GM23248 (cell line): ENCODE measurements at regions not wholly inside any gene's neighbourhood (a gene's known extent, or its start where the extent isn't known, plus 50 kb on each side); places are given as distances from the start of the nearest gene placed in this dataset.

Experiments
- DNase-seq: peaks from one replicate; pipeline ENCODE4 v3.0.0-alpha.2; 2015
- H2AFZ ChIP-seq: fragments of 200-600 bp; sonication (generic); 2 replicates; pipeline ENCODE4 v1.6.1; 2016; ENCODE audit warnings: antibody characterized with exemption
- H3F3A ChIP-seq: fragments of 200-600 bp; sonication (generic); 2 replicates; pipeline ENCODE4 v1.6.1; 2016; ENCODE audit warnings: mild to moderate bottlenecking, antibody characterized with exemption, mixed run types; ENCODE audit not compliant: insufficient read depth
- H3K27ac ChIP-seq: fragments of 200-600 bp; sonication (generic); 2 replicates; pipeline ENCODE4 v1.5.1; 2016; ENCODE audit warnings: mild to moderate bottlenecking
- H3K27me3 ChIP-seq: fragments of 200-600 bp; sonication (generic); replicated peaks from 2 replicates; pipeline ENCODE4 v1.6.1; 2016; ENCODE audit warnings: mild to moderate bottlenecking; ENCODE audit not compliant: insufficient read depth
- H3K36me3 ChIP-seq: fragments of 200-600 bp; sonication (generic); 2 replicates; pipeline ENCODE4 v1.6.1; 2016; ENCODE audit warnings: low read depth, mild to moderate bottlenecking
- H3K4me1 ChIP-seq: fragments of 200-600 bp; sonication (generic); 2 replicates; pipeline ENCODE4 v1.6.1; 2016; ENCODE audit warnings: mild to moderate bottlenecking; ENCODE audit not compliant: insufficient read depth
- H3K4me2 ChIP-seq: fragments of 200-600 bp; sonication (generic); one replicate; pipeline ENCODE4 v1.6.1; 2016; ENCODE audit warnings: mild to moderate bottlenecking; ENCODE audit not compliant: unreplicated experiment
- H3K4me3 ChIP-seq: fragments of 200-600 bp; sonication (generic); 2 replicates; pipeline ENCODE4 v1.5.1; 2016; ENCODE audit warnings: mild to moderate bottlenecking
- H3K79me2 ChIP-seq: fragments of 200-600 bp; sonication (generic); 2 replicates; pipeline ENCODE4 v1.6.1; 2016; ENCODE audit warnings: mild to moderate bottlenecking; ENCODE audit not compliant: insufficient read depth
- H3K9ac ChIP-seq: fragments of 200-600 bp; sonication (generic); 2 replicates; pipeline ENCODE4 v1.6.1; 2016; ENCODE audit warnings: mild to moderate bottlenecking
- H3K9me2 ChIP-seq: fragments of 200-600 bp; sonication (generic); 2 replicates; pipeline ENCODE4 v1.6.1; 2016; ENCODE audit warnings: mixed run types, mild to moderate bottlenecking, moderate library complexity; ENCODE audit not compliant: insufficient read depth
- H3K9me3 ChIP-seq: fragments of 200-600 bp; sonication (generic); one replicate; pipeline ENCODE4 v1.6.1; 2017; ENCODE audit warnings: low read depth
- H4K20me1 ChIP-seq: fragments of 200-600 bp; sonication (generic); 2 replicates; pipeline ENCODE4 v1.6.0; 2016; ENCODE audit not compliant: insufficient read depth
- EZH2 ChIP-seq: fragments of 200-600 bp; sonication (generic); IDR thresholded peaks from 2 replicates; pipeline ENCODE4 v1.6.1; 2018; ENCODE audit warnings: antibody characterized with exemption, mild to moderate bottlenecking; ENCODE audit not compliant: insufficient read depth, poor library complexity, severe bottlenecking
- EZH2phosphoT487 ChIP-seq: fragments of 200-600 bp; sonication (generic); IDR thresholded peaks from 2 replicates; pipeline ENCODE4 v1.6.1; 2018; ENCODE audit warnings: antibody characterized with exemption, moderate library complexity, mild to moderate bottlenecking, low read depth; ENCODE audit not compliant: insufficient read depth
- WGBS, 2 experiments: methylation state at CpG; one replicate each; pipeline ENCODE4 v1.1.6; 2015 to 2017; ENCODE audit warnings: low lambda C conversion rate in 2 of 2, low coverage in 1 of 2; ENCODE audit errors: missing lambda C conversion rate in 2 of 2; 5-methylcytosine and 5-hydroxymethylcytosine counted together
- in situ Hi-C: fragments of 300-500 bp; cut with MboI; formaldehyde crosslinking; loops from 2 replicates; pipeline ENCODE4 v1.15.0; 2020

- 82 to 85% methylated on average over 12 to 13 of the region's 13 CpGs for WGBS, 2 experiments
- Histone ChIP-seq H3K79me2 (no peaks in the 10 kb centered on the region), H3K27ac (no peak overlapping the region), H3K9ac (no peak overlapping the region), H3K9me2 (no peaks in the 10 kb centered on the region), H3K9me3 (no peaks in the 10 kb centered on the region), H3K4me1 (no peaks in the 10 kb centered on the region), H3F3A (no peaks in the 10 kb centered on the region), H3K36me3 (no peaks in the 10 kb centered on the region), H2AFZ (no peak overlapping the region), H3K4me2 (no peak overlapping the region), H3K27me3 (no peaks in the 10 kb centered on the region; the same call in none of the 2 replicates), H4K20me1 (no peaks in the 10 kb centered on the region), H3K4me3 (no peak overlapping the region)
- in situ Hi-C loops = no loop called here
- no peak for TF ChIP-seq EZH2phosphoT487
- no peak for TF ChIP-seq EZH2
- no peak for DNase-seq
These were observed 63.0 kb upstream of the NXT1 start for GRCh38 chr20:23287354-23288190.

GRCh38 chr20:23286346-23286745 is 64.2 kb upstream of the NXT1 start:
- H3F3A ChIP-seq = no peaks in the 10 kb centered on the region
- no peak for TF ChIP-seq EZH2
- no peak for TF ChIP-seq EZH2phosphoT487

GRCh38 chr20:23285536-23285935 is 65.1 kb upstream of the NXT1 start:
- no peak for TF ChIP-seq EZH2
- no peak for TF ChIP-seq EZH2phosphoT487
- DNase-seq = no peak
- no peak overlapping the region for H3K27ac ChIP-seq
- H2AFZ ChIP-seq = no peak overlapping the region
- H3K79me2 ChIP-seq = no peaks in the 10 kb centered on the region
- no peaks in the 10 kb centered on the region for H3F3A ChIP-seq
- no peaks in the 10 kb centered on the region for H3K9me3 ChIP-seq
- H3K9ac ChIP-seq = no peak overlapping the region
- H3K36me3 ChIP-seq = no peaks in the 10 kb centered on the region
- no peaks in the 10 kb centered on the region for H3K9me2 ChIP-seq
- H3K4me2 ChIP-seq = no peak overlapping the region
- no peaks in the 10 kb centered on the region; the same call in 1 of the 2 replicates for H3K27me3 ChIP-seq
- no peaks in the 10 kb centered on the region for H3K4me1 ChIP-seq
- no peaks in the 10 kb centered on the region for H4K20me1 ChIP-seq
- 90 to 93% methylated on average over 2 of the region's 2 CpGs for WGBS, 2 experiments
- in situ Hi-C loops = no loop called here
- no peak overlapping the region for H3K4me3 ChIP-seq

More at GRCh38 chr20:23286346-23286745, 64.2 kb upstream of the NXT1 start:
- no peaks in the 10 kb centered on the region for H4K20me1 ChIP-seq
- no peak overlapping the region for H3K9ac ChIP-seq
- H3K36me3 ChIP-seq = no peaks in the 10 kb centered on the region
- no peak overlapping the region for H3K4me3 ChIP-seq
- H3K27me3 ChIP-seq = no peaks in the 10 kb centered on the region; the same call in 1 of the 2 replicates
- no peak overlapping the region for H3K4me2 ChIP-seq
- no peaks in the 10 kb centered on the region for H3K4me1 ChIP-seq
- no peaks in the 10 kb centered on the region for H3K9me3 ChIP-seq
- H3K9me2 ChIP-seq = no peaks in the 10 kb centered on the region
- in situ Hi-C loops = no loop called here
- no peaks in the 10 kb centered on the region for H3K79me2 ChIP-seq
- H3K27ac ChIP-seq = no peak overlapping the region
- no peak overlapping the region for H2AFZ ChIP-seq
- DNase-seq = no peak
- 89 to 90% methylated on average over 8 of the region's 8 CpGs for WGBS, 2 experiments

GRCh38 chr20:23284009-23284408 is 66.6 kb upstream of the NXT1 start:
- in situ Hi-C loops = no loop called here
- no peaks in the 10 kb centered on the region for H4K20me1 ChIP-seq
- H3K79me2 ChIP-seq = no peaks in the 10 kb centered on the region
- no peak for DNase-seq
- H3K4me2 ChIP-seq = no peak overlapping the region
- no peaks in the 10 kb centered on the region; the same call in 1 of the 2 replicates for H3K27me3 ChIP-seq
- no peak overlapping the region for H3K27ac ChIP-seq
- no peak overlapping the region for H2AFZ ChIP-seq
- H3K4me1 ChIP-seq = no peaks in the 10 kb centered on the region
- no peaks in the 10 kb centered on the region for H3K9me3 ChIP-seq
- no peaks in the 10 kb centered on the region for H3F3A ChIP-seq
- no peaks in the 10 kb centered on the region for H3K36me3 ChIP-seq
- TF ChIP-seq EZH2phosphoT487 (no peak), EZH2 (no peak)
- WGBS, 2 experiments = 87 to 98% methylated on average over 2 of the region's 2 CpGs
- no peak overlapping the region for H3K9ac ChIP-seq
- H3K4me3 ChIP-seq = no peak overlapping the region
- H3K9me2 ChIP-seq = no peaks in the 10 kb centered on the region
